K562 (cell line): ENCODE measurements at regions not wholly inside any gene's neighbourhood (a gene's known extent, or its start where the extent isn't known, plus 50 kb on each side); places are given as distances from the start of the nearest gene placed in this dataset.

ENCODE experiments used
- ATAC-seq: fragments of 200-7000 bp; cut with Tn5 transposase; 3 replicates; pipeline ENCODE4 v1.9.1; 2020; ENCODE audit warnings: moderate library complexity
- BruUV-seq: library from RNA; stranded (reverse); fragments of 400-500 nt; replicated peaks from 2 replicates; lab custom pipeline; 2021; lab: Mats Ljungman, UMichigan
- CTCF ChIA-PET: fragments of 300-600 bp; formaldehyde crosslinking; extraction: SDS; loops from one replicate; lab custom pipeline; 2021; ENCODE audit warnings: low intra/inter-chr PET ratio; lab: Yijun Ruan, JAX
- POLR2A ChIA-PET: fragments of 300-600, 350-650 bp; sonication (Branson Sonifier 250); formaldehyde crosslinking; extraction: SDS; loops from one replicate; lab custom pipeline; 2021; ENCODE audit warnings: antibody characterized with exemption, inconsistent platforms; lab: Yijun Ruan, JAX
- DNase-seq, 4 experiments: peaks; one replicate each; pipeline versions ENCODE4 v3.0.0 to v3.0.0-alpha.2; 2011 to 2018; ENCODE audit warnings: low spot score in 3 of 4, mixed read lengths in 3 of 4; ENCODE audit errors: extremely low read depth in 1 of 4
- FAIRE-seq: peaks from 2 replicates; lab custom pipeline; 2011; peaks lifted over from hg19 to GRCh38; lab: Jason Lieb, UNC
- H2AFZ ChIP-seq: 2 replicates; pipeline ENCODE4 v1.6.0; 2011; ENCODE audit warnings: low read depth, low read length, control low read depth, inconsistent platforms
- H3K27ac ChIP-seq: fragments of 200-600 bp; 3 replicates; pipeline ENCODE4 v1.8.0; 2011; ENCODE audit warnings: low read depth, mild to moderate bottlenecking, control low read depth, inconsistent platforms, low read length, moderate library complexity, mixed read lengths; ENCODE audit errors: extremely low read depth
- H3K27me3 ChIP-seq, 2 experiments: fragments of 300-600 bp in 1 of 2; 2 replicates in 1 of 2; 3 replicates in 1 of 2; pipeline versions ENCODE4 v1.6.0 to v1.8.0; 2011; ENCODE audit warnings: inconsistent platforms in 2 of 2, low read length in 2 of 2, mild to moderate bottlenecking in 1 of 2, mixed read lengths in 1 of 2, moderate library complexity in 1 of 2; ENCODE audit not compliant: control insufficient read depth in 2 of 2, insufficient read depth in 2 of 2
- H3K36me3 ChIP-seq: fragments of 300-600 bp; 3 replicates; pipeline ENCODE4 v1.8.0; 2011; ENCODE audit warnings: mild to moderate bottlenecking, low read length, inconsistent platforms; ENCODE audit not compliant: control insufficient read depth, insufficient read depth
- H3K4me1 ChIP-seq, 2 experiments: fragments of 200-600 bp in 1 of 2; replicated peaks in 1 of 2; 2 replicates in 1 of 2; 3 replicates in 1 of 2; pipeline versions ENCODE4 v1.5.1 to v1.8.0; 2011; ENCODE audit warnings: inconsistent platforms in 2 of 2, low read length in 2 of 2, mild to moderate bottlenecking in 1 of 2, mixed read lengths in 1 of 2, moderate library complexity in 1 of 2; ENCODE audit not compliant: control insufficient read depth in 2 of 2, insufficient read depth in 2 of 2
- H3K4me2 ChIP-seq: 2 replicates; pipeline ENCODE4 v1.6.1; 2011; ENCODE audit warnings: low read length, control low read depth, inconsistent platforms, mixed read lengths; ENCODE audit not compliant: insufficient read depth
- H3K4me3 ChIP-seq: fragments of 200-600 bp; sonication (generic), shearing (Covaris generic); 2 replicates; pipeline ENCODE4 v1.5.1; 2016; ENCODE audit warnings: control low read depth, inconsistent platforms
- H3K79me2 ChIP-seq: fragments of 200-600 bp; 3 replicates; pipeline ENCODE4 v1.8.0; 2011; ENCODE audit warnings: low read length, inconsistent platforms; ENCODE audit not compliant: control insufficient read depth, insufficient read depth
- H3K9ac ChIP-seq, 2 experiments: 2 replicates each; pipeline versions ENCODE4 v1.6.0 to v1.6.1; 2011; ENCODE audit warnings: low read depth in 2 of 2, low read length in 2 of 2, control low read depth in 1 of 2, inconsistent platforms in 1 of 2, mild to moderate bottlenecking in 1 of 2, mixed read lengths in 1 of 2; ENCODE audit not compliant: insufficient read depth in 1 of 2
- H3K9me1 ChIP-seq: one replicate; pipeline ENCODE4 v1.6.0; 2011; ENCODE audit warnings: inconsistent platforms, mild to moderate bottlenecking, low read length, moderate library complexity; ENCODE audit not compliant: control insufficient read depth, insufficient read depth
- H3K9me3 ChIP-seq: replicated peaks from 2 replicates; pipeline ENCODE4 v1.5.1; 2011; ENCODE audit warnings: low read depth, low read length, inconsistent platforms; ENCODE audit not compliant: control insufficient read depth, insufficient read depth
- H4K20me1 ChIP-seq: replicated peaks from 2 replicates; pipeline ENCODE4 v1.6.1; 2011; ENCODE audit warnings: low read length, inconsistent platforms, mixed read lengths; ENCODE audit not compliant: control insufficient read depth, insufficient read depth
- GTF2B ChIP-seq: IDR thresholded peaks from 2 replicates; pipeline ENCODE4 v1.6.1; 2011; ENCODE audit not compliant: insufficient read length; ENCODE audit errors: extremely low read depth
- HBP1 ChIP-seq: fragments of 450-650 bp; formaldehyde crosslinking; IDR thresholded peaks from 2 replicates; pipeline ENCODE4 v1.4.0; 2022; ENCODE audit warnings: missing genetic modification characterization
- HIVEP1 ChIP-seq: fragments of 250-450 bp; sonication (Bioruptor Pico); IDR thresholded peaks from 2 replicates; pipeline ENCODE4 v1.4.0; 2020; ENCODE audit warnings: mild to moderate bottlenecking
- NFIC ChIP-seq: fragments of 450-650 bp; IDR thresholded peaks from 2 replicates; pipeline ENCODE4 v1.6.1; 2017; ENCODE audit warnings: mild to moderate bottlenecking, inconsistent platforms
- NR2C2 ChIP-seq, 2 experiments: fragments of 200-800 bp in 1 of 2; sonication (Bioruptor generic) in 1 of 2; sonication (generic) in 1 of 2; formaldehyde crosslinking in 1 of 2; IDR thresholded peaks; 2 replicates each; pipeline versions ENCODE4 v1.6.1 to v1.8.0; 2016 to 2022; ENCODE audit warnings: mild to moderate bottlenecking in 1 of 2, missing compliant biosample characterization in 1 of 2, missing genetic modification characterization in 1 of 2, missing genetic modification reagents in 1 of 2
- WGBS: fragments of 100-300 bp; shearing (Covaris generic); methylation state at CpG from one replicate; pipeline ENCODE4 v1.1.6; 2016; ENCODE audit warnings: low coverage, mixed read lengths; ENCODE audit not compliant: insufficient coverage; ENCODE audit errors: missing lambda C conversion rate; 5-methylcytosine and 5-hydroxymethylcytosine counted together
- in situ Hi-C: fragments of 300-500 bp; cut with MboI; formaldehyde crosslinking; loops from 4 replicates; pipeline ENCODE4 v1.15.0; 2018; ENCODE audit warnings: inconsistent platforms, mixed read lengths
- intact Hi-C: fragments of 100-400 bp; cut with micrococcal nuclease; formaldehyde crosslinking; loops from 2 replicates; pipeline ENCODE4 v1.14.2; 2022
- TF ChIP-seq, protein P1 (sequence below): sonication (generic); formaldehyde crosslinking; IDR thresholded peaks from 2 replicates; pipeline ENCODE4 v1.9.0; 2022; ENCODE audit warnings: mild to moderate bottlenecking, missing genetic modification reagents
- TF ChIP-seq, protein P2 (sequence below): fragments of 250-450 bp; sonication (Bioruptor Pico); IDR thresholded peaks from 2 replicates; pipeline ENCODE4 v1.5.1; 2021; ENCODE audit warnings: mild to moderate bottlenecking
- TF ChIP-seq, protein P3 (sequence below): sonication (generic); formaldehyde crosslinking; IDR thresholded peaks from 2 replicates; pipeline ENCODE4 v1.8.1; 2023; ENCODE audit warnings: mild to moderate bottlenecking, missing genetic modification reagents, moderate library complexity

- TF ChIP-seq HBP1 (CRISPR knock-in tag), result no peak
- TF ChIP-seq, protein P1, sequence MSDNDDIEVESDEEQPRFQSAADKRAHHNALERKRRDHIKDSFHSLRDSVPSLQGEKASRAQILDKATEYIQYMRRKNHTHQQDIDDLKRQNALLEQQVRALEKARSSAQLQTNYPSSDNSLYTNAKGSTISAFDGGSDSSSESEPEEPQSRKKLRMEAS (CRISPR knock-in tag), result no peak
- TF ChIP-seq GTF2B, result no peak
- no peak for TF ChIP-seq HIVEP1 (CRISPR knock-in tag)
- TF ChIP-seq, protein P2, sequence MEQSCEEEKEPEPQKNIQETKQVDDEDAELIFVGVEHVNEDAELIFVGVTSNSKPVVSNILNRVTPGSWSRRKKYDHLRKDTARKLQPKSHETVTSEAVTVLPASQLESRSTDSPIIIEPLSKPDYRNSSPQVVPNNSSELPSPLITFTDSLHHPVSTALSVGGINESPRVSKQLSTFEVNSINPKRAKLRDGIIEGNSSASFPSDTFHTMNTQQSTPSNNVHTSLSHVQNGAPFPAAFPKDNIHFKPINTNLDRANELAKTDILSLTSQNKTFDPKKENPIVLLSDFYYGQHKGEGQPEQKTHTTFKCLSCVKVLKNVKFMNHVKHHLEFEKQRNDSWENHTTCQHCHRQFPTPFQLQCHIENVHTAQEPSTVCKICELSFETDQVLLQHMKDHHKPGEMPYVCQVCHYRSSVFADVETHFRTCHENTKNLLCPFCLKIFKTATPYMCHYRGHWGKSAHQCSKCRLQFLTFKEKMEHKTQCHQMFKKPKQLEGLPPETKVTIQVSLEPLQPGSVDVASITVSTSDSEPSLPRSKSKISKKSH, result no peak
Observed at GRCh38 chr9:4425319-4426045, 64.8 kb upstream of the SLC1A1 start (continued).

- no TSS peak for BruUV-seq
- Histone ChIP-seq H3K27me3 (no peaks in the 10 kb centered on the region), H3K4me1 (no peaks in the 10 kb centered on the region), H3K36me3 (no peaks in the 10 kb centered on the region), H3K9ac (no peak overlapping the region), H3K27ac (no peak overlapping the region), H4K20me1 (no peaks in the 10 kb centered on the region), H3K4me2 (no peak overlapping the region), H3K9me1 (no peaks in the 10 kb centered on the region), H3K79me2 (no peaks in the 10 kb centered on the region), H3K4me3 (no peak overlapping the region), H3K9me3 (no peaks in the 10 kb centered on the region), H2AFZ (no peak overlapping the region)
- DNase-seq (no peak), ATAC-seq (no peak), FAIRE-seq (no peak)
- in situ Hi-C loops (no loop called here), intact Hi-C loops (no loop called here)
- WGBS, result 17% methylated on average over 4 of the region's 4 CpGs
- ChIA-PET CTCF (no interaction called here), POLR2A (no interaction called here)
- TF ChIP-seq, protein P3, sequence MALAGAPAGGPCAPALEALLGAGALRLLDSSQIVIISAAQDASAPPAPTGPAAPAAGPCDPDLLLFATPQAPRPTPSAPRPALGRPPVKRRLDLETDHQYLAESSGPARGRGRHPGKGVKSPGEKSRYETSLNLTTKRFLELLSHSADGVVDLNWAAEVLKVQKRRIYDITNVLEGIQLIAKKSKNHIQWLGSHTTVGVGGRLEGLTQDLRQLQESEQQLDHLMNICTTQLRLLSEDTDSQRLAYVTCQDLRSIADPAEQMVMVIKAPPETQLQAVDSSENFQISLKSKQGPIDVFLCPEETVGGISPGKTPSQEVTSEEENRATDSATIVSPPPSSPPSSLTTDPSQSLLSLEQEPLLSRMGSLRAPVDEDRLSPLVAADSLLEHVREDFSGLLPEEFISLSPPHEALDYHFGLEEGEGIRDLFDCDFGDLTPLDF (CRISPR knock-in tag), result no peak
- TF ChIP-seq NFIC (no peak), NR2C2 (CRISPR knock-in tag; IDR thresholded peaks at IDR 0.05) (no peak), NR2C2 (tag; IDR thresholded peaks at IDR 0.05) (no peak)
Observed at GRCh38 chr9:4424891-4425290, 65.4 kb upstream of the SLC1A1 start.
